ENCODE measurements at regions not wholly inside any gene's neighbourhood (a gene's known extent, or its start where the extent isn't known, plus 50 kb on each side); places are given as distances from the start of the nearest gene placed in this dataset.

GRCh38 chr10:16280595-16280994 lies 156.2 kb upstream of the PTER start:
- no peak for TF ChIP-seq MAX (IDR thresholded peaks at IDR 0.05; ENCODE audit: insufficient read depth, insufficient read length)
- TF ChIP-seq JUN (IDR thresholded peaks at IDR 0.05; ENCODE audit: borderline replicate concordance, insufficient read depth, insufficient read length, low read depth), result no peak
- H2AFZ ChIP-seq (ENCODE audit: low read depth, low read length), result no peak overlapping the region
- no peaks in the 10 kb centered on the region for H3K27me3 ChIP-seq (ENCODE audit: control insufficient read depth in 2 of 2, insufficient read depth in 2 of 2, low read length in 2 of 2)
- POLR2A ChIA-PET, result no interaction called here
- CTCF ChIA-PET, result no interaction called here
- no peak overlapping the region for H3K4me3 ChIP-seq (replicated peaks in 1 of 3; ENCODE audit: insufficient read depth in 1 of 3, low read depth in 1 of 3, low read length in 3 of 3)
- H3K36me3 ChIP-seq (ENCODE audit: control insufficient read depth in 2 of 2, extremely low read depth in 1 of 2, insufficient read depth in 2 of 2, low read length in 2 of 2), result no peaks in the 10 kb centered on the region
- FAIRE-seq, result no peak
- no peaks in the 10 kb centered on the region for H3K4me1 ChIP-seq (ENCODE audit: control insufficient read depth, extremely low read depth, insufficient read depth, low read length)
- no peaks in the 10 kb centered on the region for H3K9me1 ChIP-seq (replicated peaks; ENCODE audit: control insufficient read depth, extremely low read depth, insufficient read depth, low read length)
- H3K4me2 ChIP-seq (ENCODE audit: insufficient read depth, low read length), result no peak overlapping the region
- H3K9ac ChIP-seq (replicated peaks; ENCODE audit: extremely low read depth, insufficient read depth, low read length), result no peak overlapping the region
- no peak for DNase-seq (ENCODE audit: low read depth, low spot score)
- H3K9me3 ChIP-seq (replicated peaks; ENCODE audit: control insufficient read depth, insufficient read depth, low read length), result peaks cover 3% of the 10 kb centered on the region
- intact Hi-C loops (cut with micrococcal nuclease) (no loop called here), dilution Hi-C loops (cut with MboI; ENCODE audit: extremely low pct_ligation_motif_present, low sequenced_read_pairs) (no loop called here)
- no peaks in the 10 kb centered on the region for H3K79me2 ChIP-seq (ENCODE audit: control insufficient read depth, insufficient read depth, low read length)
- BruUV-seq (replicated peaks), result no TSS peak
- H4K20me1 ChIP-seq (replicated peaks; ENCODE audit: control insufficient read depth, extremely low read depth, insufficient read depth, low read length), result no peaks in the 10 kb centered on the region
- H3K27ac ChIP-seq (ENCODE audit: insufficient read depth, low read depth, low read length), result no peak overlapping the region

GRCh38 chr10:16292366-16292765 lies 144.4 kb upstream of the PTER start:
- Histone ChIP-seq H4K20me1 (replicated peaks; ENCODE audit: control insufficient read depth, extremely low read depth, insufficient read depth, low read length) (no peaks in the 10 kb centered on the region), H3K27me3 (ENCODE audit: control insufficient read depth in 2 of 2, insufficient read depth in 2 of 2, low read length in 2 of 2) (no peaks in the 10 kb centered on the region), H3K4me2 (ENCODE audit: insufficient read depth, low read length) (no peak overlapping the region), H3K4me3 (replicated peaks in 1 of 3; ENCODE audit: insufficient read depth in 1 of 3, low read depth in 1 of 3, low read length in 3 of 3) (no peak overlapping the region), H3K9me3 (replicated peaks; ENCODE audit: control insufficient read depth, insufficient read depth, low read length) (no peaks in the 10 kb centered on the region), H2AFZ (ENCODE audit: low read depth, low read length) (no peak overlapping the region), H3K79me2 (ENCODE audit: control insufficient read depth, insufficient read depth, low read length) (no peaks in the 10 kb centered on the region), H3K36me3 (ENCODE audit: control insufficient read depth in 2 of 2, extremely low read depth in 1 of 2, insufficient read depth in 2 of 2, low read length in 2 of 2) (no peaks in the 10 kb centered on the region), H3K27ac (ENCODE audit: insufficient read depth, low read depth, low read length) (no peak overlapping the region), H3K4me1 (ENCODE audit: control insufficient read depth, extremely low read depth, insufficient read depth, low read length) (no peaks in the 10 kb centered on the region), H3K9ac (replicated peaks; ENCODE audit: extremely low read depth, insufficient read depth, low read length) (no peak overlapping the region), H3K9me1 (replicated peaks; ENCODE audit: control insufficient read depth, extremely low read depth, insufficient read depth, low read length) (no peaks in the 10 kb centered on the region)
- no peak for FAIRE-seq
- POLR2A ChIA-PET, result no interaction called here
- no peak for DNase-seq (ENCODE audit: low read depth, low spot score)
- CTCF ChIA-PET, result no interaction called here
- BruUV-seq (replicated peaks), result no TSS peak
- dilution Hi-C loops (cut with MboI; ENCODE audit: extremely low pct_ligation_motif_present, low sequenced_read_pairs), result no loop called here
- intact Hi-C loops (cut with micrococcal nuclease), result no loop called here
- TF ChIP-seq GATA2 (IDR thresholded peaks at IDR 0.05; ENCODE audit: insufficient read depth, insufficient read length, low read depth, low read length) (no peak), MAX (IDR thresholded peaks at IDR 0.05; ENCODE audit: insufficient read depth, insufficient read length) (no peak)

Measured in endothelial cell of umbilical vein (primary cell).